ENCODE measurements at regions not wholly inside any gene's neighbourhood (a gene's known extent, or its start where the extent isn't known, plus 50 kb on each side); places are given as distances from the start of the nearest gene placed in this dataset.

- TF ChIP-seq ZNF138 (CRISPR knock-in tag; conservative IDR thresholded peaks at IDR 0.05) (no peak), ETV6 (CRISPR knock-in tag; IDR thresholded peaks at IDR 0.05) (no peak), FOXJ3 (CRISPR knock-in tag; IDR thresholded peaks at IDR 0.05; ENCODE audit: borderline replicate concordance) (no peak), CREB1 (CRISPR knock-in tag; IDR thresholded peaks at IDR 0.05) (no peak), TEAD4 (CRISPR knock-in tag; IDR thresholded peaks at IDR 0.05) (no peak), SMAD4 (CRISPR knock-in tag; IDR thresholded peaks at IDR 0.05) (no peak), ZNF219 (CRISPR knock-in tag; IDR thresholded peaks at IDR 0.05; ENCODE audit: borderline replicate concordance) (no peak)
Measured at GRCh38 chr18:22556222-22557167, 138.8 kb upstream of the CTAGE1 start.

Data from WTC11 (cell line).